Hindlimb muscle (tissue), 1 donor: ENCODE measurements at regions not wholly inside any gene's neighbourhood (a gene's known extent, or its start where the extent isn't known, plus 50 kb on each side); places are given as distances from the start of the nearest gene placed in this dataset.
"Not testable (repeated sequence)": the region's sequence is repeated elsewhere in the genome, so short reads cannot be mapped to it uniquely, and the experiment has no call there.

Experiments used
- DNase-seq: peaks from one replicate; pipeline ENCODE4 v3.0.0-alpha.2; 2013

DNA sequence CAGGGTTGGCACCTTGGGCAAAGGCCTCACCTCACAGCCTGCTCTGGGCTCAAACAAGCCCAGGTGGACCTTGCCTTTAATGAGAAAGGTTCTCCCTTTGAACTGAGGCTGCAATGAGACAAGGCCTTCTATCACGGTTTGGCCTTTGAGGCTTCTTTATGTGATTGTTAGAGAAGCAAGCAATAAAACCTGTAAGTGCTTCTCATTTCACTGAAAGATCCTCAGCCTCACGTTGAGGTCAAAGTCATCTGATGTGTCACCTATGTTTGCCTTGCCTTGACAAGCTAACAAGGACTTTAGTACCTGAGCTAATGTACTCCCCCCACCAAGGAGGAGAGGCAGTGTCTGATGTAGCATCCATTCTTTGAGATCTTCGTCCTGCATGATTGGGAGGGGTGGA, 155.9 kb upstream of the RBM19 start:
- DNase-seq: no peak

GRCh38 chr12:114119316-114119715, 153.2 kb upstream of the RBM19 start:
- no peak for DNase-seq

DNA sequence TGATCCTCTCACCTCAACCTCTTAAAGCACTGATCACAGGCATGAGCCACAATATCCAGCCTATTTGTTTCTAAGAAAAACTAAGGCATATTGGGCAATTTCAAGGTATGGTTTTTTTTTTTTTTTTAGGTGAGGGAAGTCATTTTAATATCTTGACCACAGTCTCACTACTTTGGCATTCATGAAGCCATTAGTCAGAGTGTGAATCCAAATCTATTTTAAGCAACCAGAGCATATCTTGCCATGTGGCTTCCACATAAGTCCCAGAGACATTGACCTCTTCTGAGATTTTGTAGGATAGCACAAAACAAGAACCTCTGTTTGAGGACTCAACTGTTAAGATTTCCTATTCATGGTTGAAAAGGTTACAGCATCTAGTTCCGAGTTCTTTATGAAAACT, 130.3 kb upstream of the RBM19 start:
- no peak for DNase-seq

DNA sequence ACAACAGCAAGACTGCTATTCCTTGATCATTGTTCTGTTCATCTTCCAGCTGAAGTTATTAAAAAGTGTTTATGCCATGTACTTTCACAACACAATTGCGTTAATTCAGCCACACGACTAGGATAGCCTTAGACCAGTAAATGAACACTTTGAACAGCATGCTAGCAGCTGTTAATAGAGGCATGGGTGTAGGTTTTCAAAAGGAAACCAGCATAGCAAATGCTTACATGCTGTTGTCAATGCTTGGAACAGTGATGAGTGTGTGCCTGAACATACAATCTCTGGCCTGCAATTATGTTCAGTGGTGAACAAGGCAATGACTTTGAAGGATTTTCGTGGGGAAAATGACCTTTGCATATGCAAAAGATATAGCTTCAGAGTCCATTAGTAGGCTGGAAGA, 127.4 kb upstream of the RBM19 start:
- DNase-seq: no peak

DNA sequence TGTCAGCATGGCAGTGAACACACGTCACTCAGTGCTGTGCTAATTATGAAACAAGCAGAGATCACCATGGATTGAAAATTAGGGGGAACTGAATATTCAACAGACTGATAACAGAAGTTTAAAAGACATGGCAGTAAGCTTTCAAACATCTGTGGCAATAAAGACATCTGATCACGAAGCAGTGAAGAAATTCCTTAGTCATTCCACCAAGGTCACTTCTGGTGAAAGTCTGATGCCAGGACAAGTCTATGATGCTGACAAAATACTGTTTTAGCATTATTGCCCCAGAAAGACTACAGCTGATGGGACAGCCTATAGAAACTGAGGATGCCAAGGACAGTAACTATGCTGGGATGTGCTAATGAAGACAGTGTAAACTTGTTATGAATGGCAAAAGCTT, 126.9 kb upstream of the RBM19 start:
- no peak for DNase-seq

DNA sequence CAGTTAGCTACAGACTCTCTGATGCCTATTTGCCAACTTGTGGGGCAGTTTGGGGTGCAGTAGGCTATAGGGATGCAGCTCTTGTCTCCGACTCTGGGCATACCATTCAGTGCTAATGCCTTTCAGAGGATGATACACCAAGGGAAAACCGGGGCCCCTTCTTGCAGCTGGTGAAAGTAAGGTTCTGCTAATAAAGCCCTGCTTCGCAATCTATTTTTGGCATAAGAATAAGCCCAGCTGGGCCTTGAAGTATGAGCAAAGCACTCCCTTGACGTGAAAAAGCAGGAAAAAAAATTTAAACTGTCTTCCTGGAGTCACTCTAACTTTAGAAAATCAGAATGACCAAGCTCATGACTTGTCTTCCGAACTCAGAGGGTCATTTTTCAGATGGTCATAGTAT, 124.1 kb upstream of the RBM19 start:
- peak; percentile 29 for DNase-seq

GRCh38 chr12:114073076-114073475, 107.0 kb upstream of the RBM19 start:
- no peak for DNase-seq

DNA sequence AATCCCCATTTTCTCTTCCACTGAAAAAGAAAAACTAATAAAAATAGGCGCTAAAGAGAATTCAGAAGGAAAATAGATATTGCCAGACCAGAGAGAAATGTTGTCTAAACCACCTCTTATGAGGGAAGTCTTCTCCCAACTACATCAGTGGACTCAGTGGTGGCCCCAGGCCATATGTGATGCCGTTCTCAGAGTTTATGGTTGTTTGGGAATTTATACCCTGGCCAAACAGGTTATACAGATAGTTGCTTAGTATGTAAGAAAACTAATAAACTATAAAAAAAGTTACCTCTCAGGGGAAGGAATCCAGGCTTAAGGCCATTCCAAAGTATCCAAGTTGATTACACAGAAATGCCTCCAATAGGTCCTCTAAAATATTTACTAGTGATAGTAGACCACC, 103.4 kb upstream of the RBM19 start:
- no peak for DNase-seq

GRCh38 chr12:114064497-114064896, 98.4 kb upstream of the RBM19 start:
- no peak for DNase-seq

DNA sequence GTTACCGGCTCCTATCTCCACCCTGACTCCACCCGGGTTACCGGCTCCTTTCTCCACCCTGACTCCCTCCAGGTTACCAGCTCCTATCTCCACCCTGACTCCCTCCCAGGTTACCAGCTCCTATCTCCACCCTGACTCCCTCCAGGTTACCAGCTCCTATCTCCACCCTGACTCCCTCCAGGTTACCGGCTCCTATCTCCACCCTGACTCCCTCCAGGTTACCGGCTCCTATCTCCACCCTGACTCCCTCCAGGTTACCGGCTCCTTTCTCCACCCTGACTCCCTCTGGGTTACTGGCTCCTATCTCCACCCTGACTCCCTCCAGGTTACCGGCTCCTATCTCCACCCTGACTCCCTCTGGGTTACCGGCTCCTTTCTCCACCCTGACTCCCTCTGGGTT, 97.9 kb upstream of the RBM19 start:
- DNase-seq: not testable (repeated sequence)

DNA sequence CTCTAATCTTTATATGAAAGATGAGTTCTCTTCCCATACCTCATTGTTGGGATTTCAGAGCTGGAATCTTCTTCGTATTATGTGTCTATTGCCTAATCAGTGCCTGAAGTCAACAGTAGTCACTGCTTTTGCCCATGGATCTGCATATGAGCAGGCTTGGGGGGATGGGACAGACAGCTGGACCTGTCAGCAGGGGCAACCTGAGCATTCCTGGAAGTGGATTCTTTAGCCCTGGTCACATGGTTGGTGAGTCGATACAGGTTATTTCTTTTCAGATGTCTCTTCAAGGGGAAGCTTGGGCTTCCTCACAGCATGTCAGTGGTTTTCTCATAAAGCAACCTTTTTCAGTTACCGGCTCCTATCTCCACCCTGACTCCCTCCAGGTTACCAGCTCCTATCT, 97.3 kb upstream of the RBM19 start:
- DNase-seq: no peak

- DNase-seq: not testable (repeated sequence)
Measured at GRCh38 chr12:114056351-114056750, 90.2 kb upstream of the RBM19 start.

DNA sequence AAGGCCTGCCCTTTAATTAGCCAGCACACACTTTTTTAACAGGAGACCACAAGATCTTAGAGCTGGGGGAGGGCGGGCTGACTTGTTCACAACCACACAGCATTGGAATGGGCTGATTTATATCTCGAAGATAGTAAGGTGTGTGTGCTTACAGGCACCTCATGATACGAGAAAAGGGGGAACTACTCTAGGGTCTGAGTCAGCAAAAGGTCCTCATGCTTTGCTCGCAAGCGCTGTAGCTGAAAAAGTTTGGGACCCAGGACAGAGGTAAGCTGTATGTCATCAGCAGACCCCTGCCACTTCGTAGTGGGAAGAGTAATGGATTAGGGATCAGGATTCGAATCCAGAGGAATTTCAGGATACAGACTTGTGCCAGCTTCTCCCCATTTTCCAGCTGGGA, 88.9 kb upstream of the RBM19 start:
- DNase-seq: no peak

DNA sequence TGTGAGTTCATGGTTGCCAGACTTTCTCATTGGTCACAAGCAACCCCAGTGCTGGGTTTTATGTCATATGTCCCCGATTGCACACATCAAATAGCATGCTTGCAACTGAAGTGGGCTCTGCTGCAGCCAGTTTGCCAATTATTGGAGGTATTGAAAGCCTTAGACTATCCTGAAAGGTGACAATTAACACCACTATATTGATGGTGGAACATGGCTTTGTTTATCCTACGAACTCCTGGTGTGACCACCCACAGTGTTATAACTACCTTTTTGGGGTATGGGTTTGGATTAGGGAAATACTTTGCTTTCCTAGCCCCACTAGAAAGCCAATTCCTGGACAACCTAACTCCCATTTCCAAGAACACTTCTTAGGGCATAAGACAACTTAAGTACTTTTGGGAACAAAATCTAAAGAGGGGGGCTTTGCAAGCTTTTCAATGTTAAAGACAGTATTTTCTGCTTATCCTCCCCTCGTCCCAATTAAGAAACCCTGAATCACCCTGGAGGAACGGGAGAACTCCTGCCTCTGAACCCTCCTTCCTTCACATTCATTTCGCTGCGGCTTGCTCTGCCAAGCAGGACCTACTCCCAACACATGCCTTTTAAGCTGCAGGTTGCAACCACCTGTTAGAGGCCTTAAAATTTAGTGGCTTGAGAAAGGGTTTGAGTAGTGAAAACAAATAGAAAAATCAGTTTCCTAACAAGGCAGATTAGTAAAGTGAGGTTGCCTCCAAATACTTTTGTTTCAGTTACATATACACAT, 80.3 kb upstream of the RBM19 start:
- DNase-seq: no peak

DNA sequence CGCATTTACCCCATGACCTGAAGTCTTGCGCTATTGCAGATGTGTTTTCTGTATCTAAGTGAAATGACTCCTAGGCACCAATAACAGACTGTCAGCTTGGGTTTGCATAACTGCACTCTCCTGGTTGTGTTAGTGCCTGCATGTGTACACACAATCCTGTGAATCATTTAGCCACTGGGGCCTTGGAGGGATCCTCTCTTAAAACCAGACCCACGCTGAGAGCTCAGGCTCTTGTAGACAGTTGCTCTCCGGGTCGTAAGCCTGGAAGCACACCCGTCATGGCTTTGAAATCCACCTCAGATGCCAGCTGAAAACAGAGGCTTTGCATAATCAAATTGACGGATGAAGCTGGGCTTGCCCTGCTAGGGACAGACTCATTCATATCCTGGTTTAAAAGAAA, 79.2 kb upstream of the RBM19 start:
- DNase-seq: no peak

- no peak for DNase-seq
Measured at GRCh38 chr12:114041590-114041989, 75.5 kb upstream of the RBM19 start.

DNA sequence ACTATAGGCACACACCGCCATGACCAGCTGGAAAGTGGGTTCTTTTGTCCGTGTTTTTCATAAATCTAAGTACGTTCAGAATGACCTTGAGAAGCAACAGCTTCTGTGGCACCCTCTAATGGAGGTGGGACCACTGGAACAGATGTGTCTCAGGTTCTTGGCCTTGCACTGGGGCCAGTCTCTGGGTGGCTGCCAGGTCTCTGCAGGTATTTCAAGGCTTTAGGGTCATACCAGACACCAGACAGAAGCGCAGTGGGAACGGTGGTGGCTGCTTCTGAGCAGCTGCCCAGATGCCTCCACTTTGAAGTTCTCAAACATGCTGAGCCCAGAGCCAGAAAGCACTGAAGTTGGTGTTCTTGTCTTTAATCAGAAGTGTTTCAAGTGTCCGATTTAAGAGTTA, 75.0 kb upstream of the RBM19 start:
- DNase-seq: no peak

GRCh38 chr12:114038962-114039361, 72.8 kb upstream of the RBM19 start:
- no peak for DNase-seq

DNA sequence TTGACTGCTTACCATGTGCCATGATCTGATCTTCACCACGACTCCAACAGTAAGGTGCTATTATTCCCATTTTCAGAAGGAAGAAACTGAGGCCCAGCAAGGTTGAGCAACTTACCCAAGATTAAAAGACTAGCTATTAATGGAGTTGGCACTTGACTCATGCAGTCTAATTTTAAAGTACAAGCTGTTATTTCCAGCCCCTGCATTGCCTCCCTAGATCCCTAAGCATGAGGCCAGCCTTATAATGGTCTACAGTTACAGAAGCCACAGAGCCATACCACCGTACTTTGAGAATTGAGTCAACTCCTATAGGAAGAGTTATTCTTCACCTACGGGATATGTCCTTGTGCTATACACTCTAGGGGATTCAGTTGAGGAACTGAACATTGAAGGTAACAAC, 66.7 kb upstream of the RBM19 start:
- no peak for DNase-seq

GRCh38 chr12:114030451-114030850, 64.3 kb upstream of the RBM19 start:
- no peak for DNase-seq

- no peak for DNase-seq
Measured at GRCh38 chr12:114026805-114027204, 60.7 kb upstream of the RBM19 start.

GRCh38 chr12:114025935-114026334, 59.8 kb upstream of the RBM19 start:
- DNase-seq: no peak

DNA sequence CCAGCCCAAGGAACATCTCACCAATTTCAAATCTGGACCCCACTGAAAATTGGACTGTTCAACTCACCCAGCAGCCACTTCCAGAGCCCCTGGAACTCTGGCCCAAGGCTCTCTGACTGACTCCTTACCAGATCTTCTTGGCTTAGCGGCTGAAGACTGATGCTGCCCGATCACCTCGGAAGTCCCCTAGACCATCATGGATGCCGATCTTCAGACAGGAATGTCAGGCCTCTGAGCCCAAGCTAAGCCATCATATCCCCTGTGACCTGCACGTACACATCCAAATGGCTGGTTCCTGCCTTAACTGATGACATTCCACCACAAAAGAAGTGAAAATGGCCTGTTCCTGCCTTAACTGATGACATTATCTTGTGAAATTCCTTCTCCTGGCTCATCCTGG, 56.0 kb upstream of the RBM19 start:
- not testable (repeated sequence) for DNase-seq

DNA sequence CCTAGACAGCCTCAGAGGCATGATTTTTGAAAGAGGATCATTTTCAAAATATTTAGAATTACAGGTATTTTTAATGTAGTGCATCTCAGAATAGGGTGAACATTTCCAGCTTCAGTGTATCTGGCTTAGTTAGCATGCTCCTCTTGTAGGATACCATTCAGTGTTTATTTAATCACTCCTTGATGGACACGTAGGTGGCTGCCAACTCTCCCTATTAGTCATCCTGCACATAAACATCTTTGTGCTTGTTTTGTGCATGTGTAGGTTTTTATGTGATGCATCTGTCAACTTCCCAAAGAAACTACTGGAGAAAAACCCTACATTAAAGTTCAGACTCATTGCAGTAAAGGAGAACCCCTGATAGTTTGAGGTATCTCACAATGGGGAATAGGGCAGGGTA, 52.5 kb upstream of the RBM19 start:
- no peak for DNase-seq
